ENCODE measurements at regions not wholly inside any gene's neighbourhood (a gene's known extent, or its start where the extent isn't known, plus 50 kb on each side); places are given as distances from the start of the nearest gene placed in this dataset.

DNA sequence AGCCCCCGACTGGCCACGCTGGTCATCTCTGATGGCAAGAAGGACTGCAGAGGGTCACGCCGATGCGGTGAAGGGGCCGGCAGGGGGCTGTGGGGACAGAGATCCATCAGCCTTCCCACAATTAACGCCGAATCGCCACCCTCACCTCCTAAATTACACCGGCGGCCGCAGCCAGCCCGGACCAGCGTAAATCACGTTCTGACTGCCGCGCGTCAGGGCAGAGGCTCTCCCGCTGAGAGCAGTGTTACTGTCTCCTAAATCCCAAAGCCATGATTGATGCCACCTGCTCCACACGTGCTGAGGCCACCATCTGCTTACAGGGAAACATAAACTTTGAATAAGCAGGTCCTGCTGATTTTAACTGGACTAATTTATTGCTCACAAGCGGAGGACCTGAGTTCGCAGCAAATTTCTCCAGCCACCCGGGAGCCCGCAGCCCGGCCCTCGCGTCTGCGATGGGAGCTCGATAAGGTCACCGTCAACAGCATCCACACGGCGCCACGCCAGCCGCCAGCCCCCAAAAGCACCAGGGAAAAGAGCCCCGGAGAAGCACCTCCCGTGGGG, 127.3 kb upstream of the NKX1-1 start:
- TF ChIP-seq, protein P1, sequence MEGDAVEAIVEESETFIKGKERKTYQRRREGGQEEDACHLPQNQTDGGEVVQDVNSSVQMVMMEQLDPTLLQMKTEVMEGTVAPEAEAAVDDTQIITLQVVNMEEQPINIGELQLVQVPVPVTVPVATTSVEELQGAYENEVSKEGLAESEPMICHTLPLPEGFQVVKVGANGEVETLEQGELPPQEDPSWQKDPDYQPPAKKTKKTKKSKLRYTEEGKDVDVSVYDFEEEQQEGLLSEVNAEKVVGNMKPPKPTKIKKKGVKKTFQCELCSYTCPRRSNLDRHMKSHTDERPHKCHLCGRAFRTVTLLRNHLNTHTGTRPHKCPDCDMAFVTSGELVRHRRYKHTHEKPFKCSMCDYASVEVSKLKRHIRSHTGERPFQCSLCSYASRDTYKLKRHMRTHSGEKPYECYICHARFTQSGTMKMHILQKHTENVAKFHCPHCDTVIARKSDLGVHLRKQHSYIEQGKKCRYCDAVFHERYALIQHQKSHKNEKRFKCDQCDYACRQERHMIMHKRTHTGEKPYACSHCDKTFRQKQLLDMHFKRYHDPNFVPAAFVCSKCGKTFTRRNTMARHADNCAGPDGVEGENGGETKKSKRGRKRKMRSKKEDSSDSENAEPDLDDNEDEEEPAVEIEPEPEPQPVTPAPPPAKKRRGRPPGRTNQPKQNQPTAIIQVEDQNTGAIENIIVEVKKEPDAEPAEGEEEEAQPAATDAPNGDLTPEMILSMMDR (IDR thresholded peaks at IDR 0.05) = no peak
- no peak for TF ChIP-seq POLR2A (IDR thresholded peaks at IDR 0.05)

Measured in uterus (tissue), 2 donors.